Psoas muscle (tissue), 7 donors: ENCODE measurements at regions not wholly inside any gene's neighbourhood (a gene's known extent, or its start where the extent isn't known, plus 50 kb on each side); places are given as distances from the start of the nearest gene placed in this dataset.

ENCODE experiments used
- ATAC-seq, 4 donors: fragments of 200-7000 bp; cut with Tn5 transposase; one replicate each; pipeline ENCODE4 v1.9.1; 2020; ENCODE audit warnings: moderate library complexity in 3 of 4, mild to moderate bottlenecking in 2 of 4
- DNase-seq, 2 donors: peaks; one replicate each; pipeline ENCODE4 v3.0.0-alpha.2; 2020
- H3K27ac ChIP-seq: fragments of 200-600 bp; one replicate; pipeline ENCODE4 v1.8.0; 2022
- H3K27me3 ChIP-seq, 3 donors: fragments of 200-600 bp in 1 of 3; one replicate each; pipeline versions ENCODE4 v1.6.1 to v1.8.0; 2013 to 2022; ENCODE audit warnings: low read length in 2 of 3, mild to moderate bottlenecking in 2 of 3, moderate library complexity in 1 of 3; ENCODE audit not compliant: insufficient read depth in 3 of 3
- H3K36me3 ChIP-seq, 2 donors: fragments of 200-600 bp in 1 of 2; one replicate each; pipeline versions ENCODE4 v1.6.1 to v1.8.0; 2013 to 2022; ENCODE audit warnings: low read depth in 1 of 2, mild to moderate bottlenecking in 1 of 2, moderate library complexity in 1 of 2; ENCODE audit not compliant: insufficient read depth in 1 of 2
- H3K4me1 ChIP-seq: fragments of 200-600 bp; one replicate; pipeline ENCODE4 v1.8.0; 2022
- H3K4me3 ChIP-seq: fragments of 200-600 bp; one replicate; pipeline ENCODE4 v1.8.0; 2022; ENCODE audit warnings: mild to moderate bottlenecking
- H3K9me3 ChIP-seq: fragments of 200-600 bp; one replicate; pipeline ENCODE4 v1.8.0; 2022
- CTCF ChIP-seq: fragments of 200-600 bp; IDR thresholded peaks from one replicate; pipeline ENCODE4 v1.8.0; 2022; ENCODE audit warnings: antibody characterized with exemption
- WGBS, 3 donors: extraction: QIAGEN DNeasy Blood & Tissue Kit; methylation state at CpG; one replicate each; pipeline versions ENCODE4 v1.1.6 to v1.1.7; 2013; 5-methylcytosine and 5-hydroxymethylcytosine counted together
- intact Hi-C, 2 donors: fragments of 100-400 bp; cut with DNase I; formaldehyde crosslinking; loops; one replicate each; pipeline versions ENCODE4 v1.11.0 to v1.14.2; 2022
- donor health status: healthy with polysubstance abuse.
- donor health status: DM: no; HTN: no; CAD: no; lungs with moderate emphysema.
- donor health status: Bipolar disorder and iron deficiency.
- donor health status: healthy.
- donor health status: DM: yes; HTN: yes; CAD: no.
- donor health status: DM: no; HTN: no; CAD: no.
- donor health status: DM: yes; HTN: yes; CAD: no.

- no peaks in the 10 kb centered on the region for H3K4me1 ChIP-seq
- intact Hi-C loops = no loop called here
- no peak overlapping the region for H3K4me3 ChIP-seq
- H3K27ac ChIP-seq = no peak overlapping the region
- DNase-seq (no peak), ATAC-seq (no peak)
- no peaks in the 10 kb centered on the region for H3K9me3 ChIP-seq
- H3K27me3 ChIP-seq = no peaks in the 10 kb centered on the region
- WGBS, 3 donors = 81 to 91% (median 85%) methylated on average over 3 of the region's 3 CpGs
- TF ChIP-seq CTCF = no peak
- H3K36me3 ChIP-seq = no peaks in the 10 kb centered on the region
Observed at GRCh38 chr4:101400096-101400495, 52.8 kb upstream of the PPP3CA start.

- Histone ChIP-seq H3K4me1 (no peaks in the 10 kb centered on the region), H3K27me3 (no peaks in the 10 kb centered on the region), H3K9me3 (no peaks in the 10 kb centered on the region), H3K4me3 (no peak overlapping the region), H3K27ac (no peak overlapping the region), H3K36me3 (no peaks in the 10 kb centered on the region)
- ATAC-seq (no peak), DNase-seq (no peak)
- intact Hi-C loops = no loop called here
- WGBS, 3 donors = 93 to 98% (median 94%) methylated on average over 4 of the region's 4 CpGs
- no peak for TF ChIP-seq CTCF
Observed at GRCh38 chr4:101398807-101399206, 51.5 kb upstream of the PPP3CA start.
